Neural cell (in vitro differentiated cells): ENCODE measurements at regions not wholly inside any gene's neighbourhood (a gene's known extent, or its start where the extent isn't known, plus 50 kb on each side); places are given as distances from the start of the nearest gene placed in this dataset.

Experiments
- H2AFZ ChIP-seq: fragments of 200-600, 300-800 bp; sonication (generic), shearing (Covaris generic); 2 replicates; pipeline ENCODE4 v1.6.0; 2014; ENCODE audit warnings: low read depth, mild to moderate bottlenecking, antibody characterized with exemption, low read length, moderate library complexity
- H3F3A ChIP-seq: fragments of 200-600 bp; shearing (Covaris generic); 2 replicates; pipeline ENCODE4 v1.6.1; 2016; ENCODE audit warnings: mild to moderate bottlenecking, moderate library complexity, mixed read lengths, antibody characterized with exemption, low read length; ENCODE audit not compliant: insufficient read depth, poor library complexity, severe bottlenecking
- H3K27ac ChIP-seq: fragments of 200-600, 300-800 bp; sonication (generic), shearing (Covaris generic); 2 replicates; pipeline ENCODE4 v1.5.1; 2014; ENCODE audit warnings: mild to moderate bottlenecking, low read length, moderate library complexity
- H3K27me3 ChIP-seq: fragments of 300-800, 200-600 bp; sonication (generic), shearing (Covaris generic); 2 replicates; pipeline ENCODE4 v1.6.0; 2014; ENCODE audit warnings: mild to moderate bottlenecking, low read depth, low read length, moderate library complexity; ENCODE audit not compliant: insufficient read depth
- H3K36me3 ChIP-seq: fragments of 300-800, 200-600 bp; sonication (generic), shearing (Covaris generic); 2 replicates; pipeline ENCODE4 v1.5.1; 2014; ENCODE audit warnings: mild to moderate bottlenecking, antibody characterized with exemption, low read length, moderate library complexity; ENCODE audit not compliant: insufficient read depth
- H3K4me2 ChIP-seq: fragments of 300-800, 200-600 bp; sonication (generic), shearing (Covaris generic); 2 replicates; pipeline ENCODE4 v1.6.0; 2014; ENCODE audit warnings: mild to moderate bottlenecking, low read length
- H3K4me3 ChIP-seq: fragments of 300-800, 200-600 bp; sonication (generic), shearing (Covaris generic); 2 replicates; pipeline ENCODE4 v1.5.1; 2014; ENCODE audit warnings: mild to moderate bottlenecking, low read length, moderate library complexity
- H3K79me2 ChIP-seq: fragments of 200-600 bp; shearing (Covaris generic); replicated peaks from 2 replicates; pipeline ENCODE4 v1.6.0; 2014; ENCODE audit warnings: mild to moderate bottlenecking, low read length, moderate library complexity; ENCODE audit not compliant: insufficient read depth
- H3K9ac ChIP-seq: fragments of 300-800, 200-600 bp; sonication (generic), shearing (Covaris generic); 2 replicates; pipeline ENCODE4 v1.6.1; 2016; ENCODE audit warnings: mild to moderate bottlenecking, low read length, mixed read lengths
- H3K9me2 ChIP-seq: fragments of 200-600 bp; shearing (Covaris generic); 2 replicates; pipeline ENCODE4 v1.6.1; 2016; ENCODE audit warnings: mild to moderate bottlenecking, low read length, mixed read lengths; ENCODE audit not compliant: insufficient read depth
- H3K9me3 ChIP-seq: fragments of 200-600, 300-800 bp; sonication (generic), shearing (Covaris generic); 2 replicates; pipeline ENCODE4 v1.6.1; 2016; ENCODE audit warnings: mild to moderate bottlenecking, mixed run types, low read length, moderate library complexity, mixed read lengths
- H4K20me1 ChIP-seq: fragments of 200-600 bp; shearing (Covaris generic); 2 replicates; pipeline ENCODE4 v1.6.1; 2016; ENCODE audit warnings: mild to moderate bottlenecking, mixed run types; ENCODE audit not compliant: insufficient read depth
- CTCF ChIP-seq: fragments of 450-650 bp; IDR thresholded peaks from 2 replicates; pipeline ENCODE4 v1.5.1; 2014; ENCODE audit warnings: antibody characterized with exemption, mild to moderate bottlenecking, moderate library complexity; ENCODE audit not compliant: poor library complexity, severe bottlenecking
- EP300 ChIP-seq: fragments of 450-650 bp; conservative IDR thresholded peaks from 2 replicates; pipeline ENCODE4 v1.6.1; 2014; ENCODE audit warnings: antibody characterized with exemption, mild to moderate bottlenecking, moderate library complexity; ENCODE audit not compliant: poor library complexity, severe bottlenecking
- EZH2 ChIP-seq: fragments of 200-600, 300-800 bp; shearing (Covaris generic), sonication (generic); IDR thresholded peaks from 2 replicates; pipeline ENCODE4 v1.6.1; 2014; ENCODE audit warnings: antibody characterized with exemption, low read length, borderline replicate concordance, mild to moderate bottlenecking; ENCODE audit not compliant: insufficient read depth, poor library complexity, severe bottlenecking
- MXI1 ChIP-seq: fragments of 450-650 bp; conservative IDR thresholded peaks from 2 replicates; pipeline ENCODE4 v1.6.1; 2014; ENCODE audit warnings: antibody characterized with exemption, mild to moderate bottlenecking; ENCODE audit not compliant: poor library complexity, severe bottlenecking
- POLR2AphosphoS5 ChIP-seq: IDR thresholded peaks from 2 replicates; pipeline ENCODE4 v1.6.1; 2012
- RAD21 ChIP-seq: fragments of 450-650 bp; conservative IDR thresholded peaks from 2 replicates; pipeline ENCODE4 v1.6.1; 2014; ENCODE audit warnings: antibody characterized with exemption, mild to moderate bottlenecking, moderate library complexity
- REST ChIP-seq: IDR thresholded peaks from 2 replicates; pipeline ENCODE4 v1.6.1; 2012; ENCODE audit warnings: borderline replicate concordance
- SMC3 ChIP-seq: fragments of 450-650 bp; conservative IDR thresholded peaks from 2 replicates; pipeline ENCODE4 v1.6.1; 2014; ENCODE audit warnings: antibody characterized with exemption, mild to moderate bottlenecking, moderate library complexity; ENCODE audit not compliant: poor library complexity
- TAF1 ChIP-seq: IDR thresholded peaks from 2 replicates; pipeline ENCODE4 v1.6.1; 2012; ENCODE audit warnings: low read depth

- TF ChIP-seq CTCF (no peak), REST (no peak), EP300 (no peak), TAF1 (no peak), RAD21 (no peak), MXI1 (no peak), POLR2AphosphoS5 (no peak), SMC3 (no peak), EZH2 (no peak)
- Histone ChIP-seq H3K4me2 (no peak overlapping the region), H2AFZ (no peak overlapping the region), H3K4me3 (no peak overlapping the region), H3K27me3 (no peaks in the 10 kb centered on the region), H3K27ac (no peak overlapping the region), H4K20me1 (no peaks in the 10 kb centered on the region), H3K9ac (no peak overlapping the region), H3K79me2 (no peaks in the 10 kb centered on the region), H3K9me3 (peaks cover 4% of the 10 kb centered on the region), H3K9me2 (no peaks in the 10 kb centered on the region), H3K36me3 (no peaks in the 10 kb centered on the region), H3F3A (no peaks in the 10 kb centered on the region)
Observed at GRCh38 chr7:81514546-81514945, 255.3 kb downstream of the HGF start.

DNA sequence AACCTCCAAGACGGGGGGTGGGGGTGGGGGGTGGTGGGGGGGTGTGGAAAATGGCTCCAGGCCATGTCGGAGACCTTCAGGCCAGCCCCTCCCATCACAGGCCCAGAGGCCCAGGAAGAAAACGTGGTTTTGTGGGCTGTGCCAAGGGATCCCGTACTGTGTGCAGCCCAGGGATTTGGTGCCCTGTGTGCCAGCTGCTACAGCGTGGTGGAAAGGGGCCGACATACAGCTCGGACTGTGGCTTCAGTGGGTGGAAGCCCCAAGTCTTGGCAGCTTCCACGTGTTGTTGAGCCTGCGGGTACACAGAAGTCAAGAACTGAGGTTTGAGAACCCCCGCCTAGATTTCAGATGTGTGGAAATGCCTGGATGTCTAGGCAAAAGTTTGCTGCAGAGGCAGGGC, 259.7 kb downstream of the HGF start:
- Histone ChIP-seq H3K9ac (no peak overlapping the region), H3K36me3 (no peaks in the 10 kb centered on the region), H3K27ac (no peak overlapping the region), H3K4me3 (no peak overlapping the region), H2AFZ (no peak overlapping the region), H3K9me2 (no peaks in the 10 kb centered on the region), H3K4me2 (no peak overlapping the region), H3K27me3 (no peaks in the 10 kb centered on the region), H4K20me1 (no peaks in the 10 kb centered on the region), H3K9me3 (peaks cover 4% of the 10 kb centered on the region), H3F3A (no peaks in the 10 kb centered on the region), H3K79me2 (no peaks in the 10 kb centered on the region)
- TF ChIP-seq POLR2AphosphoS5 (no peak), RAD21 (no peak)

- Histone ChIP-seq H3K9me3 (no peaks in the 10 kb centered on the region), H3K79me2 (no peaks in the 10 kb centered on the region), H3K36me3 (no peaks in the 10 kb centered on the region), H3K9me2 (no peaks in the 10 kb centered on the region), H3K27me3 (no peaks in the 10 kb centered on the region), H3K4me3 (no peak overlapping the region), H4K20me1 (no peaks in the 10 kb centered on the region), H3K27ac (no peak overlapping the region), H3F3A (no peaks in the 10 kb centered on the region), H2AFZ (no peak overlapping the region), H3K9ac (no peak overlapping the region), H3K4me2 (no peak overlapping the region)
- no peak for TF ChIP-seq SMC3
- no peak for TF ChIP-seq EP300
- no peak for TF ChIP-seq POLR2AphosphoS5
- no peak for TF ChIP-seq EZH2
- no peak for TF ChIP-seq RAD21
- no peak for TF ChIP-seq CTCF
- no peak for TF ChIP-seq REST
- TF ChIP-seq MXI1 = no peak
- no peak for TF ChIP-seq TAF1
Observed at GRCh38 chr7:81507221-81507620, 262.6 kb downstream of the HGF start.
